IMR-90 (cell line): ENCODE measurements at regions not wholly inside any gene's neighbourhood (a gene's known extent, or its start where the extent isn't known, plus 50 kb on each side); places are given as distances from the start of the nearest gene placed in this dataset.

Source experiments
- ATAC-seq: fragments of 200-7000 bp; cut with Tn5 transposase; 2 replicates; pipeline ENCODE4 v1.9.1; 2020; ENCODE audit warnings: low read depth, mild to moderate bottlenecking, moderate library complexity
- BruUV-seq: library from RNA; stranded (reverse); fragments of 400-500 nt; replicated peaks from 2 replicates; lab custom pipeline; 2021; lab: Mats Ljungman, UMichigan
- CTCF ChIA-PET: fragments of 300-600 bp; formaldehyde crosslinking; extraction: SDS; loops from one replicate; lab custom pipeline; 2021; ENCODE audit warnings: antibody characterized with exemption; lab: Yijun Ruan, JAX
- POLR2A ChIA-PET: fragments of 300-600 bp; sonication (Branson Sonifier 250); formaldehyde crosslinking; loops from one replicate; lab custom pipeline; 2022; ENCODE audit warnings: antibody characterized with exemption; ENCODE audit not compliant: unreplicated experiment; lab: Charles Lee
- DNase-seq: peaks from one replicate; pipeline ENCODE4 v3.0.0; 2013
- H2AFZ ChIP-seq: replicated peaks from 2 replicates; pipeline ENCODE3; 2013; ENCODE audit warnings: low read length, mild to moderate bottlenecking; ENCODE audit not compliant: poor library complexity
- H2AK5ac ChIP-seq: 2 replicates; pipeline ENCODE4 v1.6.1; 2013; ENCODE audit warnings: low read depth, low read length, inconsistent platforms
- H2AK9ac ChIP-seq: replicated peaks from 2 replicates; pipeline ENCODE3; 2013; ENCODE audit warnings: mild to moderate bottlenecking, low read depth, low read length, moderate library complexity; ENCODE audit not compliant: poor library complexity
- H2BK120ac ChIP-seq: 2 replicates; pipeline ENCODE4 v1.6.1; 2013; ENCODE audit warnings: low read depth, low read length, inconsistent platforms
- H2BK15ac ChIP-seq: 3 replicates; pipeline ENCODE4 v1.6.1; 2013; ENCODE audit warnings: low read depth, low read length, inconsistent platforms
- H2BK20ac ChIP-seq: 2 replicates; pipeline ENCODE4 v1.6.1; 2013; ENCODE audit warnings: low read depth, mild to moderate bottlenecking, inconsistent platforms, low read length, moderate library complexity
- H2BK5ac ChIP-seq: 2 replicates; pipeline ENCODE4 v1.6.1; 2013; ENCODE audit warnings: mild to moderate bottlenecking, low read depth, low read length, inconsistent platforms; ENCODE audit not compliant: poor library complexity, severe bottlenecking
- H3K14ac ChIP-seq: replicated peaks from 2 replicates; pipeline ENCODE4 v1.6.1; 2013; ENCODE audit warnings: low read depth, low read length, inconsistent platforms
- H3K18ac ChIP-seq: 2 replicates; pipeline ENCODE4 v1.6.1; 2013; ENCODE audit warnings: low read depth, low read length, control low read depth
- H3K23ac ChIP-seq: 2 replicates; pipeline ENCODE4 v1.6.1; 2013; ENCODE audit warnings: low read depth, low read length, inconsistent platforms
- H3K27ac ChIP-seq: 2 replicates; pipeline ENCODE4 v1.5.1; 2013; ENCODE audit warnings: mild to moderate bottlenecking, control low read depth, low read length; ENCODE audit not compliant: insufficient read depth
- H3K27me3 ChIP-seq: 2 replicates; pipeline ENCODE4 v1.6.1; 2013; ENCODE audit warnings: low read length; ENCODE audit not compliant: control insufficient read depth, insufficient read depth
- H3K36me3 ChIP-seq: 2 replicates; pipeline ENCODE4 v1.6.1; 2013; ENCODE audit warnings: low read length, mixed read lengths; ENCODE audit not compliant: control insufficient read depth, insufficient read depth
- H3K4ac ChIP-seq: 2 replicates; pipeline ENCODE4 v1.6.1; 2013; ENCODE audit warnings: low read depth, low read length, inconsistent platforms
- H3K4me1 ChIP-seq: 2 replicates; pipeline ENCODE4 v1.6.1; 2013; ENCODE audit warnings: low read length, mixed read lengths; ENCODE audit not compliant: control insufficient read depth, insufficient read depth
- H3K4me2 ChIP-seq: 2 replicates; pipeline ENCODE4 v1.6.1; 2013; ENCODE audit warnings: low read depth, mild to moderate bottlenecking, control low read depth, low read length, moderate library complexity
- H3K4me3 ChIP-seq: 2 replicates; pipeline ENCODE4 v1.5.1; 2013; ENCODE audit warnings: low read depth, mild to moderate bottlenecking, control low read depth, low read length, moderate library complexity; ENCODE audit not compliant: insufficient read depth
- H3K56ac ChIP-seq: 2 replicates; pipeline ENCODE4 v1.6.1; 2013; ENCODE audit warnings: low read length, inconsistent platforms; ENCODE audit not compliant: insufficient read depth; ENCODE audit errors: extremely low read depth
- H3K79me1 ChIP-seq, 2 experiments: 2 replicates each; pipeline ENCODE4 v1.6.1; 2013; ENCODE audit warnings: low read length in 2 of 2, inconsistent platforms in 1 of 2, low read depth in 1 of 2
- H3K9ac ChIP-seq: 2 replicates; pipeline ENCODE4 v1.6.1; 2013; ENCODE audit warnings: low read depth, low read length, control low read depth
- H3K9me1 ChIP-seq: 2 replicates; pipeline ENCODE4 v1.6.1; 2013; ENCODE audit warnings: low read length, inconsistent platforms; ENCODE audit not compliant: insufficient read depth
- H3K9me3 ChIP-seq: 2 replicates; pipeline ENCODE4 v1.6.1; 2013; ENCODE audit warnings: low read length; ENCODE audit not compliant: control insufficient read depth, insufficient read depth
- H4K20me1 ChIP-seq: 2 replicates; pipeline ENCODE4 v1.6.1; 2013; ENCODE audit warnings: low read length, inconsistent platforms; ENCODE audit not compliant: insufficient read depth
- H4K5ac ChIP-seq: 2 replicates; pipeline ENCODE4 v1.6.1; 2013; ENCODE audit warnings: mild to moderate bottlenecking, low read depth, low read length, control low read depth
- H4K8ac ChIP-seq, 2 experiments: 2 replicates each; pipeline ENCODE4 v1.6.1; 2013; ENCODE audit warnings: low read depth in 2 of 2, low read length in 2 of 2, control low read depth in 1 of 2, inconsistent platforms in 1 of 2
- H4K91ac ChIP-seq: 2 replicates; pipeline ENCODE4 v1.6.1; 2013; ENCODE audit warnings: low read depth, low read length, inconsistent platforms; ENCODE audit not compliant: insufficient read depth
- BHLHE40 ChIP-seq: fragments of 150-350 bp; IDR thresholded peaks from 2 replicates; pipeline ENCODE4 v1.6.1; 2016; ENCODE audit warnings: mild to moderate bottlenecking, low read depth, low read length
- MAFK ChIP-seq: IDR thresholded peaks from 2 replicates; pipeline ENCODE4 v1.6.1; 2012; ENCODE audit warnings: low read depth, low read length, improper control_type of control experiment
- MAZ ChIP-seq: IDR thresholded peaks from 2 replicates; pipeline ENCODE4 v1.6.1; 2012; ENCODE audit warnings: low read depth, mild to moderate bottlenecking, low read length, improper control_type of control experiment, moderate library complexity, borderline replicate concordance
- WGBS, 2 experiments: methylation state at CpG; one replicate each; pipeline versions ENCODE4 v1.1.5 to v1.1.7; 2013; ENCODE audit warnings: missing lambda C conversion rate in 2 of 2; ENCODE audit not compliant: insufficient read length in 1 of 2; ENCODE audit errors: extremely low coverage in 2 of 2; 5-methylcytosine and 5-hydroxymethylcytosine counted together
- dilution Hi-C: fragments of 300-500 bp; cut with HindIII; formaldehyde crosslinking; loops from one replicate; pipeline ENCODE4 v1.14.3; 2018; ENCODE audit warnings: low sequenced_read_pairs; ENCODE audit not compliant: unreplicated experiment
- in situ Hi-C: fragments of 300-500 bp; cut with MboI; formaldehyde crosslinking; loops from 3 replicates; pipeline ENCODE4 v1.14.3; 2019; ENCODE audit warnings: low sequenced_read_pairs, inconsistent platforms, mixed read lengths
- intact Hi-C: fragments of 100-400 bp; cut with micrococcal nuclease; formaldehyde crosslinking; loops from 2 replicates; pipeline ENCODE4 v1.10.0; 2022
- TF ChIP-seq, protein P1 (sequence below): conservative IDR thresholded peaks from 2 replicates; pipeline ENCODE4 v1.5.1; 2012; ENCODE audit warnings: mild to moderate bottlenecking, low read depth, low read length, improper control_type of control experiment
- TF ChIP-seq, protein P2 (sequence below): fragments of 150-350 bp; IDR thresholded peaks from 2 replicates; pipeline ENCODE4 v1.6.1; 2017; ENCODE audit warnings: mild to moderate bottlenecking, antibody characterized with exemption, low read length, low read depth

DNA sequence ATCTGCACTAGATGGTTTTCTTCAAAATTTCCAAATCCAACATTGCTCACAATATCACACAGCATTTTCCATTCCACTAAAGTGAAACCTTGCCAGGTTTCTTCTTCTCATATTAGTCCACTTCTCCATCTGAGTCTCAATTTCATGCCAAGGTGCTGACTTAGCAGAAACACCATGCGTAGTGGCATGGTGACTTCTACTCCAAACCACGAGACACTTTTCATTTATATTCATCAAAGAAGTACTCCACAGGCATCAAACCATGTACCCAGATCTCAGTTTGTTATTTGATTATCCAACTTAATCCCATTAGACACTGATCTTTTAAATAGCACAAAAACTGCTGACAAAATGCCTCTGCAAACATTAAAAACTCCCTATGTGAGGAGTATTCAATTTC, 233.4 kb upstream of the ITGA1 start:
- ATAC-seq: no peak
- dilution Hi-C loops: no loop called here

More for the DNA sequence above, 233.4 kb upstream of the ITGA1 start:
- in situ Hi-C loops (loop anchor here (25.0 kb wide), 1 partner anchor 1592 kb away; no protein-coding TSS in a partner anchor), intact Hi-C loops (no loop called here)
- Histone ChIP-seq H3K27ac (no peak overlapping the region), H3K9ac (no peak overlapping the region), H3K18ac (no peak overlapping the region), H3K4me1 (no peaks in the 10 kb centered on the region), H4K91ac (no peak overlapping the region), H2BK15ac (no peak overlapping the region), H3K14ac (no peak overlapping the region), H2AK9ac (no peak overlapping the region), H4K5ac (no peak overlapping the region), H3K79me1 (no peaks in the 10 kb centered on the region), H3K9me3 (no peaks in the 10 kb centered on the region), H3K4me3 (no peak overlapping the region), H3K27me3 (no peaks in the 10 kb centered on the region), H3K36me3 (no peaks in the 10 kb centered on the region), H2BK5ac (no peak overlapping the region), H3K4me2 (no peak overlapping the region), H3K9me1 (no peaks in the 10 kb centered on the region), H3K23ac (no peak overlapping the region), H4K8ac (no peak overlapping the region), H3K4ac (no peak overlapping the region), H2BK120ac (no peak overlapping the region), H2BK20ac (no peak overlapping the region), H4K20me1 (no peaks in the 10 kb centered on the region), H2AK5ac (no peak overlapping the region), H2AFZ (no peak overlapping the region), H3K56ac (no peak overlapping the region)
- 57% methylated on average over 2 of the region's 2 CpGs; no CpG with 5 or more reads in 1 of the 2 experiments for WGBS, 2 experiments
- no peak for DNase-seq
- POLR2A ChIA-PET: no interaction called here
- no TSS peak for BruUV-seq
- no peak for TF ChIP-seq MAZ
- TF ChIP-seq MAFK: peak; percentile 81
- TF ChIP-seq BHLHE40: no peak
- TF ChIP-seq, protein P1, sequence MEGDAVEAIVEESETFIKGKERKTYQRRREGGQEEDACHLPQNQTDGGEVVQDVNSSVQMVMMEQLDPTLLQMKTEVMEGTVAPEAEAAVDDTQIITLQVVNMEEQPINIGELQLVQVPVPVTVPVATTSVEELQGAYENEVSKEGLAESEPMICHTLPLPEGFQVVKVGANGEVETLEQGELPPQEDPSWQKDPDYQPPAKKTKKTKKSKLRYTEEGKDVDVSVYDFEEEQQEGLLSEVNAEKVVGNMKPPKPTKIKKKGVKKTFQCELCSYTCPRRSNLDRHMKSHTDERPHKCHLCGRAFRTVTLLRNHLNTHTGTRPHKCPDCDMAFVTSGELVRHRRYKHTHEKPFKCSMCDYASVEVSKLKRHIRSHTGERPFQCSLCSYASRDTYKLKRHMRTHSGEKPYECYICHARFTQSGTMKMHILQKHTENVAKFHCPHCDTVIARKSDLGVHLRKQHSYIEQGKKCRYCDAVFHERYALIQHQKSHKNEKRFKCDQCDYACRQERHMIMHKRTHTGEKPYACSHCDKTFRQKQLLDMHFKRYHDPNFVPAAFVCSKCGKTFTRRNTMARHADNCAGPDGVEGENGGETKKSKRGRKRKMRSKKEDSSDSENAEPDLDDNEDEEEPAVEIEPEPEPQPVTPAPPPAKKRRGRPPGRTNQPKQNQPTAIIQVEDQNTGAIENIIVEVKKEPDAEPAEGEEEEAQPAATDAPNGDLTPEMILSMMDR: no peak
- TF ChIP-seq, protein P2, sequence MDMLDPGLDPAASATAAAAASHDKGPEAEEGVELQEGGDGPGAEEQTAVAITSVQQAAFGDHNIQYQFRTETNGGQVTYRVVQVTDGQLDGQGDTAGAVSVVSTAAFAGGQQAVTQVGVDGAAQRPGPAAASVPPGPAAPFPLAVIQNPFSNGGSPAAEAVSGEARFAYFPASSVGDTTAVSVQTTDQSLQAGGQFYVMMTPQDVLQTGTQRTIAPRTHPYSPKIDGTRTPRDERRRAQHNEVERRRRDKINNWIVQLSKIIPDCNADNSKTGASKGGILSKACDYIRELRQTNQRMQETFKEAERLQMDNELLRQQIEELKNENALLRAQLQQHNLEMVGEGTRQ: no peak
- CTCF ChIA-PET: no interaction called here
